AG04449 (cell line): ENCODE measurements at regions not wholly inside any gene's neighbourhood (a gene's known extent, or its start where the extent isn't known, plus 50 kb on each side); places are given as distances from the start of the nearest gene placed in this dataset.

Experiments
- CTCF ChIA-PET: fragments of 350-600 bp; formaldehyde crosslinking; extraction: SDS; loops from one replicate; lab custom pipeline; 2021; ENCODE audit warnings: antibody characterized with exemption; lab: Yijun Ruan, JAX
- POLR2A ChIA-PET: fragments of 400-600, 350-600 bp; formaldehyde crosslinking; extraction: SDS; loops from one replicate; lab custom pipeline; 2020; ENCODE audit warnings: antibody characterized with exemption, inconsistent platforms; lab: Yijun Ruan, JAX
- DNase-seq: peaks from one replicate; pipeline ENCODE4 v3.0.0-alpha.2; 2010; ENCODE audit warnings: low read depth, low spot score
- H3K4me3 ChIP-seq: 2 replicates; pipeline ENCODE4 v1.5.1; 2011; ENCODE audit warnings: low read depth, mild to moderate bottlenecking, control low read depth, low read length
- CTCF ChIP-seq: IDR thresholded peaks from one replicate; pipeline ENCODE4 v1.5.1; 2011; ENCODE audit warnings: mild to moderate bottlenecking, moderate library complexity, low read length, control low read depth, inconsistent platforms; ENCODE audit not compliant: insufficient read depth; ENCODE audit errors: missing control alignments

- POLR2A ChIA-PET = no interaction called here
- TF ChIP-seq CTCF = no peak
- CTCF ChIA-PET = no interaction called here
- no peak for DNase-seq
- H3K4me3 ChIP-seq = no peak overlapping the region
Measured at GRCh38 chr5:101915554-101915953, 380.5 kb downstream of the SLCO4C1 start.

GRCh38 chr5:101904736-101905135 lies 391.3 kb downstream of the SLCO4C1 start:
- ChIA-PET CTCF (no interaction called here), POLR2A (no interaction called here)
- DNase-seq = no peak
- TF ChIP-seq CTCF = no peak
- H3K4me3 ChIP-seq = no peak overlapping the region

- ChIA-PET POLR2A (no interaction called here), CTCF (no interaction called here)
- DNase-seq = no peak
- H3K4me3 ChIP-seq = no peak overlapping the region
- no peak for TF ChIP-seq CTCF
Measured at GRCh38 chr5:101897914-101898313, 398.2 kb downstream of the SLCO4C1 start.

- no peak for TF ChIP-seq CTCF
- CTCF ChIA-PET = no interaction called here
- H3K4me3 ChIP-seq = no peak overlapping the region
- no peak for DNase-seq
- POLR2A ChIA-PET = no interaction called here
Measured at GRCh38 chr5:101894985-101895384, 401.1 kb downstream of the SLCO4C1 start.

- ChIA-PET POLR2A (no interaction called here), CTCF (no interaction called here)
Measured at GRCh38 chr5:101878190-101878589, 417.9 kb downstream of the SLCO4C1 start.

GRCh38 chr5:101877451-101877850 lies 418.6 kb downstream of the SLCO4C1 start:
- DNase-seq = no peak
- no peak for TF ChIP-seq CTCF
- POLR2A ChIA-PET = no interaction called here
- CTCF ChIA-PET = no interaction called here
- no peak overlapping the region for H3K4me3 ChIP-seq

More at GRCh38 chr5:101878190-101878589, 417.9 kb downstream of the SLCO4C1 start:
- no peak for TF ChIP-seq CTCF
- H3K4me3 ChIP-seq = no peak overlapping the region
- DNase-seq = no peak

- DNase-seq = no peak
- CTCF ChIA-PET = no interaction called here
- POLR2A ChIA-PET = no interaction called here
- H3K4me3 ChIP-seq = no peak overlapping the region
- no peak for TF ChIP-seq CTCF
Measured at GRCh38 chr5:101866473-101866872, 429.6 kb downstream of the SLCO4C1 start.
